H7 (cell line): ENCODE measurements at regions not wholly inside any gene's neighbourhood (a gene's known extent, or its start where the extent isn't known, plus 50 kb on each side); places are given as distances from the start of the nearest gene placed in this dataset.

ENCODE experiments used
- DNase-seq: peaks from one replicate; pipeline ENCODE4 v3.0.0; 2012
- H3K27me3 ChIP-seq: 2 replicates; pipeline ENCODE4 v1.6.0; 2011; ENCODE audit warnings: mild to moderate bottlenecking, low read length; ENCODE audit not compliant: control insufficient read depth, insufficient read depth
- H3K36me3 ChIP-seq: replicated peaks from 2 replicates; pipeline ENCODE4 v1.5.1; 2011; ENCODE audit warnings: low read length; ENCODE audit not compliant: control insufficient read depth, insufficient read depth
- H3K4me3 ChIP-seq: 2 replicates; pipeline ENCODE4 v1.5.1; 2011; ENCODE audit warnings: low read depth, mild to moderate bottlenecking, control low read depth, low read length, moderate library complexity; ENCODE audit not compliant: insufficient read depth

GRCh38 chr6:113143206-113143605 lies 713.9 kb upstream of the MARCKS start:
- Histone ChIP-seq H3K36me3 (no peaks in the 10 kb centered on the region), H3K27me3 (no peaks in the 10 kb centered on the region), H3K4me3 (no peak overlapping the region)
- DNase-seq, result no peak

- Histone ChIP-seq H3K4me3 (no peak overlapping the region), H3K27me3 (no peaks in the 10 kb centered on the region), H3K36me3 (no peaks in the 10 kb centered on the region)
- no peak for DNase-seq
These were observed 713.0 kb upstream of the MARCKS start for GRCh38 chr6:113144117-113144516.

GRCh38 chr6:113146878-113147277 lies 710.3 kb upstream of the MARCKS start:
- no peak overlapping the region for H3K4me3 ChIP-seq
- no peaks in the 10 kb centered on the region for H3K36me3 ChIP-seq
- no peaks in the 10 kb centered on the region for H3K27me3 ChIP-seq
- no peak for DNase-seq

GRCh38 chr6:113147544-113147943 lies 709.6 kb upstream of the MARCKS start:
- no peak overlapping the region for H3K4me3 ChIP-seq
- H3K36me3 ChIP-seq, result no peaks in the 10 kb centered on the region
- DNase-seq, result no peak
- no peaks in the 10 kb centered on the region for H3K27me3 ChIP-seq

GRCh38 chr6:113148566-113148965 lies 708.6 kb upstream of the MARCKS start:
- Histone ChIP-seq H3K27me3 (no peaks in the 10 kb centered on the region), H3K36me3 (no peaks in the 10 kb centered on the region), H3K4me3 (no peak overlapping the region)
- DNase-seq, result no peak

GRCh38 chr6:113149511-113149910 lies 707.6 kb upstream of the MARCKS start:
- no peak overlapping the region for H3K4me3 ChIP-seq
- H3K27me3 ChIP-seq, result no peaks in the 10 kb centered on the region
- H3K36me3 ChIP-seq, result no peaks in the 10 kb centered on the region
- DNase-seq, result no peak

GRCh38 chr6:113160306-113161017 lies 696.7 kb upstream of the MARCKS start:
- H3K27me3 ChIP-seq, result no peaks in the 10 kb centered on the region
- no peak for DNase-seq
- no peak overlapping the region for H3K4me3 ChIP-seq
- H3K36me3 ChIP-seq, result no peaks in the 10 kb centered on the region

- Histone ChIP-seq H3K4me3 (no peak overlapping the region), H3K36me3 (no peaks in the 10 kb centered on the region), H3K27me3 (no peaks in the 10 kb centered on the region)
- no peak for DNase-seq
These were observed 696.2 kb upstream of the MARCKS start for GRCh38 chr6:113161018-113161315.

GRCh38 chr6:113162739-113163138 lies 694.4 kb upstream of the MARCKS start:
- H3K4me3 ChIP-seq, result no peak overlapping the region
- no peak for DNase-seq
- H3K27me3 ChIP-seq, result no peaks in the 10 kb centered on the region
- no peaks in the 10 kb centered on the region for H3K36me3 ChIP-seq

- DNase-seq, result no peak
- no peaks in the 10 kb centered on the region for H3K36me3 ChIP-seq
- H3K4me3 ChIP-seq, result no peak overlapping the region
- H3K27me3 ChIP-seq, result no peaks in the 10 kb centered on the region
These were observed 689.1 kb upstream of the MARCKS start for GRCh38 chr6:113168057-113168456.

- H3K36me3 ChIP-seq, result no peaks in the 10 kb centered on the region
- no peak overlapping the region for H3K4me3 ChIP-seq
- H3K27me3 ChIP-seq, result no peaks in the 10 kb centered on the region
- DNase-seq, result no peak
These were observed 687.7 kb upstream of the MARCKS start for GRCh38 chr6:113169484-113169883.

- no peak for DNase-seq
- no peak overlapping the region for H3K4me3 ChIP-seq
- no peaks in the 10 kb centered on the region for H3K36me3 ChIP-seq
- no peaks in the 10 kb centered on the region for H3K27me3 ChIP-seq
These were observed 686.7 kb upstream of the MARCKS start for GRCh38 chr6:113170454-113170853.

- Histone ChIP-seq H3K4me3 (no peak overlapping the region), H3K27me3 (no peaks in the 10 kb centered on the region), H3K36me3 (no peaks in the 10 kb centered on the region)
- DNase-seq, result no peak
These were observed 685.3 kb upstream of the MARCKS start for GRCh38 chr6:113171882-113172281.

- Histone ChIP-seq H3K4me3 (no peak overlapping the region), H3K36me3 (no peaks in the 10 kb centered on the region), H3K27me3 (no peaks in the 10 kb centered on the region)
- no peak for DNase-seq
These were observed 684.6 kb upstream of the MARCKS start for GRCh38 chr6:113172531-113172966.

GRCh38 chr6:113178349-113178748 lies 678.8 kb upstream of the MARCKS start:
- Histone ChIP-seq H3K27me3 (no peaks in the 10 kb centered on the region), H3K36me3 (no peaks in the 10 kb centered on the region), H3K4me3 (no peak overlapping the region)
- DNase-seq, result no peak

- H3K4me3 ChIP-seq, result no peak overlapping the region
- no peak for DNase-seq
- H3K36me3 ChIP-seq, result no peaks in the 10 kb centered on the region
- H3K27me3 ChIP-seq, result no peaks in the 10 kb centered on the region
These were observed 676.0 kb upstream of the MARCKS start for GRCh38 chr6:113181164-113181563.
